ENCODE measurements at regions not wholly inside any gene's neighbourhood (a gene's known extent, or its start where the extent isn't known, plus 50 kb on each side); places are given as distances from the start of the nearest gene placed in this dataset.

DNA sequence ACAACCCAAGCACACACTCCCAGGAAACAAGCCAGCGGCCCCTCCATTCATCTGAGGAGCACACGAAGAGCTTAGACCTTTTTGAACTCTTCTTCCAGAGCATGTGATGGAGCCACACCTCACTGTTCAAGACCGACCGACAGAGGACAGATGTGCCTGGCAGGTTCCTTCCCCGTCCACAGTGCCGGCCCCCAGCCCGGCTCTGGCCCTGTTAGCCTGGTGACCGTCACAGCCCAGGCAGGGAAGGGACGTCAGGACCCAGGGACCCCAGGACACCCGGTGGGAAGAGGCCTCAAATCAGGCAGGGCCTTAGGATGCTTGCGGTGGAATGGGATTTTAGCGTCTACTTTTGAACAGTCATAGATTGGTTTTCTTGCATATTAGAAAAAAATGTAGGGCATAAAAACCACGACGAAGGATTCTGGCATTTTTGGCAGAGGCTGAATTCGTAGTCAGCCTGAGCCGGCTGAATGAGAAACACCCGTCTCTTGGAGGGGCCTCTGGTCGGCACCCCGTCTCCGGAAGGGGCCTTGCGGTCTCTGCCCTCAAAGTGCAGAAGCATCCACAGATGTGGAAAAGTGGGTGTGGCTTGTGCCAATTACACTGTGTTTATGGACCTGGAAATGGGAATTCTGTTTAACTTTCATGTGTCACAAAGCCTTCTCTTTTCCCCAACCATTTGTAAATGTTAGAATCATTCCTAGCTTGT is 79.3 kb downstream of the SIK1 start:
- peaks cover 19% of the 10 kb centered on the region for H3K4me1 ChIP-seq (ENCODE audit: control insufficient read depth, extremely low read depth, insufficient read depth, low read length)
- DNase-seq (ENCODE audit: low read depth, low spot score): no peak
- TF ChIP-seq EZH2 (IDR thresholded peaks at IDR 0.05; ENCODE audit: borderline replicate concordance, low read depth, low read length, severe bottlenecking) (no peak), JUN (IDR thresholded peaks at IDR 0.05; ENCODE audit: borderline replicate concordance, insufficient read depth, insufficient read length, low read depth) (no peak), POLR2A (IDR thresholded peaks at IDR 0.05; ENCODE audit: low read depth, low read length) (no peak), FOS (IDR thresholded peaks at IDR 0.05; ENCODE audit: borderline replicate concordance, insufficient read depth, low read length) (no peak), GATA2 (IDR thresholded peaks at IDR 0.05; ENCODE audit: insufficient read depth, insufficient read length, low read depth, low read length) (no peak)
- TF ChIP-seq, protein P1, sequence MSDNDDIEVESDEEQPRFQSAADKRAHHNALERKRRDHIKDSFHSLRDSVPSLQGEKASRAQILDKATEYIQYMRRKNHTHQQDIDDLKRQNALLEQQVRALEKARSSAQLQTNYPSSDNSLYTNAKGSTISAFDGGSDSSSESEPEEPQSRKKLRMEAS (IDR thresholded peaks at IDR 0.05; ENCODE audit: insufficient read depth, insufficient read length): no peak
- H3K9me1 ChIP-seq (replicated peaks; ENCODE audit: control insufficient read depth, extremely low read depth, insufficient read depth, low read length): no peaks in the 10 kb centered on the region
- H3K27ac ChIP-seq (ENCODE audit: insufficient read depth, low read depth, low read length): peak overlapping the region; percentile 72
- dilution Hi-C loops (cut with MboI; ENCODE audit: extremely low pct_ligation_motif_present, low sequenced_read_pairs): no loop called here
- no peak overlapping the region for H2AFZ ChIP-seq (ENCODE audit: low read depth, low read length)
- CTCF ChIA-PET: no interaction called here
- POLR2A ChIA-PET: no interaction called here
- no peaks in the 10 kb centered on the region for H3K9me3 ChIP-seq (replicated peaks; ENCODE audit: control insufficient read depth, insufficient read depth, low read length)
- no peaks in the 10 kb centered on the region for H3K79me2 ChIP-seq (ENCODE audit: control insufficient read depth, insufficient read depth, low read length)
- H3K36me3 ChIP-seq (ENCODE audit: control insufficient read depth in 2 of 2, extremely low read depth in 1 of 2, insufficient read depth in 2 of 2, low read length in 2 of 2): no peaks in the 10 kb centered on the region
- no peak overlapping the region for H3K4me2 ChIP-seq (ENCODE audit: insufficient read depth, low read length)
- H3K4me3 ChIP-seq (replicated peaks in 1 of 3; ENCODE audit: insufficient read depth in 1 of 3, low read depth in 1 of 3, low read length in 3 of 3): no peak overlapping the region
- no peak for FAIRE-seq
- H4K20me1 ChIP-seq (replicated peaks; ENCODE audit: control insufficient read depth, extremely low read depth, insufficient read depth, low read length): no peaks in the 10 kb centered on the region
- BruUV-seq (replicated peaks): no TSS peak
- intact Hi-C loops (cut with micrococcal nuclease): loop anchor here (2.0 kb wide), 1 partner anchor 15 kb away; no protein-coding TSS in a partner anchor
- H3K27me3 ChIP-seq (ENCODE audit: control insufficient read depth in 2 of 2, insufficient read depth in 2 of 2, low read length in 2 of 2): no peaks in the 10 kb centered on the region
- H3K9ac ChIP-seq (replicated peaks; ENCODE audit: extremely low read depth, insufficient read depth, low read length): no peak overlapping the region

DNA sequence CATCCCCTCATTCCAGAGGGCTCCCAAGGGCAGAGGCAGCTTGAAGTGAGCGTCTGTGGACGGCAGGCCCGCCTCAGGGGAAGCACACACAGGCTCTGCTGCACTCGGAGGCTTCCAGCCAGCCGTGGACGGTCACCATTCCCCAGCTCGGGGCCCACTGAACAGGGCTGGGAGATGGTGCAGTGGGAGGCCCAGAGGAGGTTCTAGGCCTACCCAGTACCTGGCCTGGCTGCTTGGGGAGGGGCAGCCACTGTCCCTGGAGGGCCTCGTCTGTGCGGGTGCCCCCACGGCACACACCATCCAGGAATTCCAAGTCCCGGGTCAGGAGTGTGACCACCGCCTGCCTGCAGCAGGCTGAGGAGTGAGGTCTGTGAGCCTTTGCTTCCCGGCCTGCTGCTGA is 80.4 kb downstream of the SIK1 start:
- H2AFZ ChIP-seq (ENCODE audit: low read depth, low read length): peak overlapping the region; percentile 10
- CTCF ChIA-PET: no interaction called here

More for the DNA sequence above, 80.4 kb downstream of the SIK1 start:
- Histone ChIP-seq H3K4me2 (ENCODE audit: insufficient read depth, low read length) (no peak overlapping the region), H4K20me1 (replicated peaks; ENCODE audit: control insufficient read depth, extremely low read depth, insufficient read depth, low read length) (no peaks in the 10 kb centered on the region), H3K4me1 (ENCODE audit: control insufficient read depth, extremely low read depth, insufficient read depth, low read length) (peaks cover 19% of the 10 kb centered on the region), H3K9me3 (replicated peaks; ENCODE audit: control insufficient read depth, insufficient read depth, low read length) (no peaks in the 10 kb centered on the region), H3K9me1 (replicated peaks; ENCODE audit: control insufficient read depth, extremely low read depth, insufficient read depth, low read length) (no peaks in the 10 kb centered on the region), H3K9ac (replicated peaks; ENCODE audit: extremely low read depth, insufficient read depth, low read length) (no peak overlapping the region), H3K36me3 (ENCODE audit: control insufficient read depth in 2 of 2, extremely low read depth in 1 of 2, insufficient read depth in 2 of 2, low read length in 2 of 2) (no peaks in the 10 kb centered on the region), H3K27me3 (ENCODE audit: control insufficient read depth in 2 of 2, insufficient read depth in 2 of 2, low read length in 2 of 2) (no peaks in the 10 kb centered on the region), H3K79me2 (ENCODE audit: control insufficient read depth, insufficient read depth, low read length) (no peaks in the 10 kb centered on the region), H3K4me3 (replicated peaks in 1 of 3; ENCODE audit: insufficient read depth in 1 of 3, low read depth in 1 of 3, low read length in 3 of 3) (no peak overlapping the region), H3K27ac (ENCODE audit: insufficient read depth, low read depth, low read length) (no peak overlapping the region)
- BruUV-seq (replicated peaks): no TSS peak
- POLR2A ChIA-PET: no interaction called here
- dilution Hi-C loops (cut with MboI; ENCODE audit: extremely low pct_ligation_motif_present, low sequenced_read_pairs): no loop called here
- no peak for DNase-seq (ENCODE audit: low read depth, low spot score)
- FAIRE-seq: no peak
- no peak for TF ChIP-seq MYC (IDR thresholded peaks at IDR 0.05; ENCODE audit: low read depth, low read length)
- intact Hi-C loops (cut with micrococcal nuclease): loop anchor here (2.0 kb wide), 1 partner anchor 14 kb away; no protein-coding TSS in a partner anchor
